ENCODE measurements at regions not wholly inside any gene's neighbourhood (a gene's known extent, or its start where the extent isn't known, plus 50 kb on each side); places are given as distances from the start of the nearest gene placed in this dataset.

DNA sequence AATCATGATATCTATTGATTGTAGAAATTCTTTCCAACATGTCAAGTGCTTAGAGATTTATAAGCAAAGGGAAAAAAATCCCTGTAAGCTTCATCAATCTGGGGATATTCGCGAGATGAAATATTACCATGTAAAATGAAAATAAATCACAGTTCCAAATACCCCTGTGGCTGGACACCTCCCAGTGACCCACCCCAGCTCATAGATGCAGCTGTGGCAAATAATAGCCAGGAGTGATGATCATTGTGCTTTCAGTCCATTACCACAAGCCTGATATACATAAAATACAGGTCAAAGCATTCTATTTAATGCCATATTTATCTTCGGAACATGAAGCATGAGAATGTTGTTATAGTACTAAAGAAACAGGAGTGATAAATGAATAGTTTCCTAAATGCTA, 274.9 kb upstream of the LRRC7 start:
- DNase-seq (ENCODE audit: low read depth) = no peak
- TF ChIP-seq, protein P1, sequence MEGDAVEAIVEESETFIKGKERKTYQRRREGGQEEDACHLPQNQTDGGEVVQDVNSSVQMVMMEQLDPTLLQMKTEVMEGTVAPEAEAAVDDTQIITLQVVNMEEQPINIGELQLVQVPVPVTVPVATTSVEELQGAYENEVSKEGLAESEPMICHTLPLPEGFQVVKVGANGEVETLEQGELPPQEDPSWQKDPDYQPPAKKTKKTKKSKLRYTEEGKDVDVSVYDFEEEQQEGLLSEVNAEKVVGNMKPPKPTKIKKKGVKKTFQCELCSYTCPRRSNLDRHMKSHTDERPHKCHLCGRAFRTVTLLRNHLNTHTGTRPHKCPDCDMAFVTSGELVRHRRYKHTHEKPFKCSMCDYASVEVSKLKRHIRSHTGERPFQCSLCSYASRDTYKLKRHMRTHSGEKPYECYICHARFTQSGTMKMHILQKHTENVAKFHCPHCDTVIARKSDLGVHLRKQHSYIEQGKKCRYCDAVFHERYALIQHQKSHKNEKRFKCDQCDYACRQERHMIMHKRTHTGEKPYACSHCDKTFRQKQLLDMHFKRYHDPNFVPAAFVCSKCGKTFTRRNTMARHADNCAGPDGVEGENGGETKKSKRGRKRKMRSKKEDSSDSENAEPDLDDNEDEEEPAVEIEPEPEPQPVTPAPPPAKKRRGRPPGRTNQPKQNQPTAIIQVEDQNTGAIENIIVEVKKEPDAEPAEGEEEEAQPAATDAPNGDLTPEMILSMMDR (IDR thresholded peaks at IDR 0.05; ENCODE audit: insufficient read depth, low read depth, low read length) = no peak
- H3K4me3 ChIP-seq (ENCODE audit: low read depth, low read length) = no peak overlapping the region

DNA sequence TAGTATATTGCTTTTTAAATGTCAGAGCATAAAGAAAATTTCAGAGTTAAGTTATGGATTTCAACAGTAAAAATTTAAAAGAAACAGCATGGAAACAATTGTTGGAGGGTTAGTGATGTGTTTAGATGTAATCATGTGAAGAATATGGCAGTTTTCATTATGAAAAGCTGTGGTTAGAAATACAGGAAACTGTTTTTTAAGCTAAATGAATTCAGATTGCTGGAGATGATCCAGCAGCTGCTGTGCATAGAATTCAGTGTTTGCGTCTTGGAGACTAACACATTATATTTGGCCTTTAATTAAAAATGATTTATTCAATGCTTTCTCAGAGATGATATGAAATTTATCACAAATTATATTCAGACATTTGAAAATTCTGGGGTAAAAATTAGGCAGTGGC, 273.6 kb upstream of the LRRC7 start:
- no peak for DNase-seq (ENCODE audit: low read depth)
- TF ChIP-seq, protein P1 (IDR thresholded peaks at IDR 0.05; ENCODE audit: insufficient read depth, low read depth, low read length) = no peak

DNA sequence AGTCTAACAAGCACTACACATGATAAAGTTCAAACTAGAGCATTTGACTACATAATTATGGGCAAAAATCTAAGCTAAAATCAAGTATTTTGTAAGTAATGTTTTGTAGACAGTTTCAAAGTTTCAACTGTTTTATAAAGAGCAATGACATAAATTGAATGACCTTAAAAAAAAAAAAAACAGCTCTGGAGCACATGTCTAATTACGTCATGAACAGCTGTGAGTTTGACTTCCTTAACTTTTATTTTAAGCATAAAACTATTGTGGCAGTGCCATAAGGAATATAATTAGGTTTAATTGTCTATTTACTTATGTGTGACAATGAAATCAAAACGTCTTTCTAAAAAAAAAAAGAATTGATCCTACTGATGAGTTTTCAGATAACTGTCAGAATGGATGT, 272.5 kb upstream of the LRRC7 start:
- DNase-seq (ENCODE audit: low read depth) = no peak
- H3K4me3 ChIP-seq (ENCODE audit: low read depth, low read length) = no peak overlapping the region
- TF ChIP-seq, protein P1 (IDR thresholded peaks at IDR 0.05; ENCODE audit: insufficient read depth, low read depth, low read length) = no peak

More for the DNA sequence above, 273.6 kb upstream of the LRRC7 start:
- H3K4me3 ChIP-seq (ENCODE audit: low read depth, low read length) = no peak overlapping the region

- TF ChIP-seq, protein P1 (IDR thresholded peaks at IDR 0.05; ENCODE audit: insufficient read depth, low read depth, low read length) = peak; percentile 24
- no peak overlapping the region for H3K4me3 ChIP-seq (ENCODE audit: low read depth, low read length)
- peak; percentile 2 for DNase-seq (ENCODE audit: low read depth)
Observed at GRCh38 chr1:69305621-69306020, 262.1 kb upstream of the LRRC7 start.

DNA sequence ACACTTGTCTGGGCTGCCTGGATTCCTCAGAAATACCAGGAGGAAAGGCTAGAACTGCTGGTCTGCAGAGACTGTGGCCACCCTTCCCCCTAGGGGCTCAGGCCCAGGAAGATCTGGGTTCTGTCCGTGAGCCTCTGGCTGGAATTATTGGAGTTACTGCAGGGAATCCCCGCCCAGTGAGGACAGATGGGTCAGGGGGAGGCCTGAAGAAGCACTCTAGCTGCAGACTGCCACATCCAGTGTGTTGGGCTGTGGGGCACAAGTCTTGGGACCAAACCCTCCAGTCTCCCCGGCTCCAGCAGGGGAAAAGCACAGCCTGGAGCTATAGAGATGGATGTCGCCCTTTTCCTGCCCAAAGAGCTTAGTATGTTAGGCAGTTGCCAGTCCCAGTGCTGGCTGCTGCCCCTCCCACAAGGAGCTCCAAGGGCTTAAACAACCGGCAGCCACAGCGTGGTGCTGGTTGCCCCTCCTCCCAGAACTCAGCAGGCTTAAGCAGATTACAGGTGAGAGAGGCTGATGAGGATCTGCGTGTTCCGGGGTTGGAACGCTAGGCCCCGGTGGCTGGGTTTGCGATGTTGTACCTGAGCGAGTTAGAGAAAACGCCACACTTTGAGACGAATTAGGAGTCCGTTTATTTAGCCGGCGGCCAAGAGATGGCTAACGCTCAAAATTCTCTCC, 255.5 kb upstream of the LRRC7 start:
- TF ChIP-seq, protein P1 (IDR thresholded peaks at IDR 0.05; ENCODE audit: insufficient read depth, low read depth, low read length) = no peak
- no peak overlapping the region for H3K4me3 ChIP-seq (ENCODE audit: low read depth, low read length)
- no peak for DNase-seq (ENCODE audit: low read depth)

DNA sequence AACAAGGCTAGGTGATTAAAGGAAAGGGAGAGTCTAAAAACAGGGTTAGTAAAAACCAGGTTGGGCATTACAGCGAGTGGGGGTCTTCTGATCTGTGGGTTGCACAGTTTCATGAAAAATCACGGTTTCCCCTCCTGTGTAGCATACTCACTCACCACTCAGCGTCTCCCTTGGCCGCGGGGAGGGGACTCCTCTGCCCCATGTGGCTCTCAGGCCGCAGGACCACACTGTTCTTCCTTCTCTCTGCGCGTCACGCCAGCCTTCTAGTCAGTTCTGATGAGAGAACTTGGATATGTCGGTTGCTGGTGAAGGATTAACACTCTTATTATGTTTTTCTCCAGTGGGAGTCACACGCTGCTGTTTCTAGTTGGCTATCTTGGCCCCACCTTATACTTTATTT, 254.6 kb upstream of the LRRC7 start:
- DNase-seq (ENCODE audit: low read depth) = no peak
- TF ChIP-seq, protein P1 (IDR thresholded peaks at IDR 0.05; ENCODE audit: insufficient read depth, low read depth, low read length) = no peak
- H3K4me3 ChIP-seq (ENCODE audit: low read depth, low read length) = no peak overlapping the region

- no peak overlapping the region for H3K4me3 ChIP-seq (ENCODE audit: low read depth, low read length)
- TF ChIP-seq, protein P1 (IDR thresholded peaks at IDR 0.05; ENCODE audit: insufficient read depth, low read depth, low read length) = no peak
- DNase-seq (ENCODE audit: low read depth) = no peak
Observed at GRCh38 chr1:69315416-69315815, 252.3 kb upstream of the LRRC7 start.
